Body of pancreas (tissue), 4 donors: ENCODE measurements at regions not wholly inside any gene's neighbourhood (a gene's known extent, or its start where the extent isn't known, plus 50 kb on each side); places are given as distances from the start of the nearest gene placed in this dataset.

ENCODE experiments used
- POLR2A ChIP-seq, 3 donors: fragments of 450-650 bp; IDR thresholded peaks; one replicate each; pipeline ENCODE4 v1.6.1; 2016; ENCODE audit warnings: antibody characterized with exemption in 3 of 3, mild to moderate bottlenecking in 2 of 3
- TF ChIP-seq, protein P1 (sequence below), 7 experiments: fragments of 450-650 bp in 4 of 7; fragments of 200-600 bp in 3 of 7; sonication (generic) in 3 of 7; IDR thresholded peaks; one replicate each; pipeline ENCODE4 v1.5.1; 2016 to 2019; ENCODE audit warnings: antibody characterized with exemption in 7 of 7

DNA sequence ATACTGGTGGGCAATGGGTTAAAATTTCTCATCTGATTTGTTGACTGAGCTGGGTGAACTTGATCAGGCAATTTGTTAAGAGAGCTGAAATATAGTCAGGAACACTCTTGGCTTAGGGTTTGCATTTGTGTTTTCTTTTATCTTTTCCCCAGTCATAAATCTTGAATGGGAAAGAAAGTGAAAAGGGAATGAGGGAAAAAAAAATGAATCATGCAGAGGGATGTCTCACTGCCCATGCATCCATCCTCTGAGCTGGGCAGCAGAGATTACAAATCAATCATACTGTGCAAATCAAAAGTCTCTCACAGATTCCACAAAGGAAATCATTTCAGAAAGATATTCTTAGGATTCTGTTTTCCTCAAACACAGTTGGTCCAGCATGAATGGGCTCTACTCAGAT lies 174.2 kb upstream of the MPPED2 start:
- TF ChIP-seq, protein P1, sequence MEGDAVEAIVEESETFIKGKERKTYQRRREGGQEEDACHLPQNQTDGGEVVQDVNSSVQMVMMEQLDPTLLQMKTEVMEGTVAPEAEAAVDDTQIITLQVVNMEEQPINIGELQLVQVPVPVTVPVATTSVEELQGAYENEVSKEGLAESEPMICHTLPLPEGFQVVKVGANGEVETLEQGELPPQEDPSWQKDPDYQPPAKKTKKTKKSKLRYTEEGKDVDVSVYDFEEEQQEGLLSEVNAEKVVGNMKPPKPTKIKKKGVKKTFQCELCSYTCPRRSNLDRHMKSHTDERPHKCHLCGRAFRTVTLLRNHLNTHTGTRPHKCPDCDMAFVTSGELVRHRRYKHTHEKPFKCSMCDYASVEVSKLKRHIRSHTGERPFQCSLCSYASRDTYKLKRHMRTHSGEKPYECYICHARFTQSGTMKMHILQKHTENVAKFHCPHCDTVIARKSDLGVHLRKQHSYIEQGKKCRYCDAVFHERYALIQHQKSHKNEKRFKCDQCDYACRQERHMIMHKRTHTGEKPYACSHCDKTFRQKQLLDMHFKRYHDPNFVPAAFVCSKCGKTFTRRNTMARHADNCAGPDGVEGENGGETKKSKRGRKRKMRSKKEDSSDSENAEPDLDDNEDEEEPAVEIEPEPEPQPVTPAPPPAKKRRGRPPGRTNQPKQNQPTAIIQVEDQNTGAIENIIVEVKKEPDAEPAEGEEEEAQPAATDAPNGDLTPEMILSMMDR (IDR thresholded peaks at IDR 0.05), result no peak
- TF ChIP-seq POLR2A (IDR thresholded peaks at IDR 0.05), result no peak
